ENCODE measurements at regions not wholly inside any gene's neighbourhood (a gene's known extent, or its start where the extent isn't known, plus 50 kb on each side); places are given as distances from the start of the nearest gene placed in this dataset.

GRCh38 chr5:17061973-17062470 is 125.9 kb upstream of the MYO10 start:
- POLR2A ChIA-PET (ENCODE audit: partially characterized antibody), result no interaction called here
- no peak overlapping the region for H3K56ac ChIP-seq (replicated peaks; ENCODE audit: insufficient read length, low read depth, low read length)
- TF ChIP-seq CBX8 (IDR thresholded peaks at IDR 0.05; ENCODE audit: borderline replicate concordance, low read depth, low read length) (no peak), SP1 (IDR thresholded peaks at IDR 0.05; ENCODE audit: low read depth, low read length) (no peak), EZH2 (IDR thresholded peaks at IDR 0.05; ENCODE audit: low read depth, low read length, severe bottlenecking) (no peak), SIN3A (conservative IDR thresholded peaks at IDR 0.05 in 1 of 2, IDR thresholded peaks at IDR 0.05 in 1 of 2; ENCODE audit: low read depth in 1 of 2, low read length in 2 of 2) (no peak), NRF1 (IDR thresholded peaks at IDR 0.05; ENCODE audit: low read depth, low read length) (no peak), CTBP2 (IDR thresholded peaks at IDR 0.05; ENCODE audit: borderline replicate concordance, insufficient read depth, insufficient read length, low read length) (no peak)
- no peaks in the 10 kb centered on the region for H3K79me2 ChIP-seq (ENCODE audit: control insufficient read depth in 1 of 2, insufficient read depth in 2 of 2, low read length in 2 of 2)
- no peak overlapping the region for H4K91ac ChIP-seq (replicated peaks; ENCODE audit: insufficient read length, low read length)
- H4K8ac ChIP-seq (ENCODE audit: extremely low read depth, insufficient read depth, low read length), result no peak overlapping the region
- H3K36me3 ChIP-seq (ENCODE audit: control insufficient read depth in 2 of 4, insufficient read depth in 4 of 4, low read length in 3 of 4), result no peaks in the 10 kb centered on the region
- H3K23ac ChIP-seq (ENCODE audit: insufficient read length), result no peak overlapping the region
- no peak overlapping the region for H2BK12ac ChIP-seq (ENCODE audit: low read depth, low read length)
- FAIRE-seq, result no peak
- no peak overlapping the region for H2AK5ac ChIP-seq (ENCODE audit: low read depth, low read length)
- no peak overlapping the region for H3K4ac ChIP-seq (replicated peaks; ENCODE audit: insufficient read length, low read depth, low read length)
- H2BK20ac ChIP-seq (ENCODE audit: low read length), result no peak overlapping the region
- peaks cover 0 to 4% (median 0%) of the 10 kb centered on the region in 4 experiments; a peak in 3 of 7 replicates for H3K4me1 ChIP-seq (replicated peaks in 1 of 4; ENCODE audit: control insufficient read depth in 3 of 4, insufficient read depth in 4 of 4, low read length in 3 of 4)
- no peak overlapping the region for H3K4me3 ChIP-seq (ENCODE audit: extremely low read depth in 1 of 4, insufficient read depth in 2 of 4, low read depth in 3 of 4, low read length in 4 of 4)
- H3K79me1 ChIP-seq (ENCODE audit: low read depth, low read length), result no peaks in the 10 kb centered on the region
- no peaks in the 10 kb centered on the region for H3K23me2 ChIP-seq (ENCODE audit: low read depth, low read length)
- H2BK15ac ChIP-seq (ENCODE audit: low read length), result no peak overlapping the region
- no peak overlapping the region for H3K9ac ChIP-seq (replicated peaks in 1 of 4; ENCODE audit: extremely low read depth in 1 of 4, low read depth in 3 of 4, low read length in 3 of 4)
- no peak overlapping the region for H2BK120ac ChIP-seq (replicated peaks; ENCODE audit: low read depth, low read length)
- CTCF ChIA-PET (ENCODE audit: partially characterized antibody), result interaction anchor here (1.0 to 2.7 kb wide), 5 partner anchors 35 to 140 kb away, joined by 3 to 11 read pairs (median 3); no protein-coding TSS in a partner anchor
- no peak overlapping the region for H4K5ac ChIP-seq (ENCODE audit: insufficient read length, low read depth, low read length)
- peaks cover 2 to 8% of the 10 kb centered on the region in 2 experiments; a peak in 1 of 4 replicates for H3K9me3 ChIP-seq (ENCODE audit: insufficient read depth in 2 of 2, low read depth in 1 of 2, low read length in 1 of 2)
- no peaks in the 10 kb centered on the region for H3K27me3 ChIP-seq (replicated peaks in 1 of 4; ENCODE audit: control insufficient read depth in 3 of 4, extremely low read depth in 1 of 4, insufficient read depth in 3 of 4, low read length in 3 of 4)
- 98% methylated on average over 19 of the region's 33 CpGs; no CpG with 5 or more reads in 1 of the 2 experiments for WGBS, 2 experiments (ENCODE audit: extremely low coverage in 1 of 2, insufficient coverage in 1 of 2, insufficient read length in 1 of 2, insufficient replicate concordance in 2 of 2, low coverage in 1 of 2, low lambda C conversion rate in 2 of 2, missing lambda C conversion rate in 1 of 2)
- no peak overlapping the region for H2AFZ ChIP-seq (ENCODE audit: low read length)
- H3K27ac ChIP-seq (ENCODE audit: low read depth, low read length), result no peak overlapping the region
- no peak overlapping the region for H3K14ac ChIP-seq (ENCODE audit: insufficient read length)
- H3K4me2 ChIP-seq (ENCODE audit: insufficient read depth in 1 of 2, low read depth in 2 of 2, low read length in 2 of 2), result no peak overlapping the region
- no peak overlapping the region for H2BK5ac ChIP-seq (ENCODE audit: low read depth, low read length)
- H3K18ac ChIP-seq (ENCODE audit: extremely low read depth, low read length), result no peak overlapping the region
- no peak for DNase-seq (ENCODE audit: low read depth in 1 of 2, low spot score in 2 of 2)
- no peaks in the 10 kb centered on the region for H4K20me1 ChIP-seq (replicated peaks in 1 of 2; ENCODE audit: control insufficient read depth in 1 of 2, insufficient read depth in 2 of 2, low read length in 2 of 2)

All from H1 (cell line).